SK-N-SH treated with all-trans-retinoic acid at 6 μM for 48 hours (cell line): ENCODE measurements at regions not wholly inside any gene's neighbourhood (a gene's known extent, or its start where the extent isn't known, plus 50 kb on each side); places are given as distances from the start of the nearest gene placed in this dataset.

Experiments
- ARNTL ChIP-seq: fragments of 450-650 bp; formaldehyde crosslinking; IDR thresholded peaks from 2 replicates; pipeline ENCODE4 v1.5.0; 2020; ENCODE audit warnings: low read depth, mild to moderate bottlenecking, moderate library complexity, borderline replicate concordance
- GLIS3 ChIP-seq: fragments of 250-450 bp; sonication (Bioruptor Pico); IDR thresholded peaks from 2 replicates; pipeline ENCODE4 v1.5.0; 2020; ENCODE audit warnings: mild to moderate bottlenecking, moderate library complexity
- OSR1 ChIP-seq: fragments of 250-450 bp; sonication (Bioruptor Pico); IDR thresholded peaks from 2 replicates; pipeline ENCODE4 v1.8.0; 2022; ENCODE audit warnings: moderate library complexity, mild to moderate bottlenecking, inconsistent platforms
- PPARA ChIP-seq: fragments of 250-450 bp; sonication (Bioruptor Pico); IDR thresholded peaks from 2 replicates; pipeline ENCODE4 v1.5.0; 2020; ENCODE audit warnings: mild to moderate bottlenecking, borderline replicate concordance
- RARB ChIP-seq: fragments of 250-450 bp; sonication (Bioruptor Pico); IDR thresholded peaks from 2 replicates; pipeline ENCODE4 v1.8.0; 2021; ENCODE audit warnings: mild to moderate bottlenecking, moderate library complexity
- SNAI2 ChIP-seq: fragments of 250-450 bp; sonication (Bioruptor Pico); IDR thresholded peaks from 2 replicates; pipeline ENCODE4 v1.5.0; 2020; ENCODE audit warnings: mild to moderate bottlenecking, moderate library complexity
- TOX ChIP-seq: fragments of 250-450 bp; sonication (Bioruptor Pico); IDR thresholded peaks from 2 replicates; pipeline ENCODE4 v1.8.0; 2021; ENCODE audit warnings: mild to moderate bottlenecking, moderate library complexity, borderline replicate concordance
- ZFP3 ChIP-seq: fragments of 250-450 bp; sonication (Bioruptor Pico); IDR thresholded peaks from 2 replicates; pipeline ENCODE4 v1.5.0; 2020; ENCODE audit warnings: mild to moderate bottlenecking, moderate library complexity
- ZFP30 ChIP-seq: fragments of 450-650 bp; formaldehyde crosslinking; IDR thresholded peaks from 2 replicates; pipeline ENCODE4 v1.5.0; 2022; ENCODE audit warnings: mild to moderate bottlenecking, moderate library complexity
- ZNF565 ChIP-seq: fragments of 450-650 bp; formaldehyde crosslinking; conservative IDR thresholded peaks from 2 replicates; pipeline ENCODE4 v1.5.0; 2020; ENCODE audit warnings: low read depth, mild to moderate bottlenecking, moderate library complexity
- ZNF8 ChIP-seq: fragments of 450-650 bp; formaldehyde crosslinking; IDR thresholded peaks from 2 replicates; pipeline ENCODE4 v1.5.0; 2020; ENCODE audit warnings: mild to moderate bottlenecking, moderate library complexity
- TF ChIP-seq, protein P1 (sequence below): fragments of 250-450 bp; sonication (Bioruptor Pico); IDR thresholded peaks from 2 replicates; pipeline ENCODE4 v1.8.0; 2020; ENCODE audit warnings: mild to moderate bottlenecking, moderate library complexity, borderline replicate concordance
- TF ChIP-seq, protein P2 (sequence below): fragments of 250-450 bp; sonication (Bioruptor Pico); IDR thresholded peaks from 2 replicates; pipeline ENCODE4 v1.5.1; 2021; ENCODE audit warnings: mild to moderate bottlenecking, moderate library complexity
- TF ChIP-seq, protein P3 (sequence below): fragments of 250-450 bp; sonication (Bioruptor Pico); IDR thresholded peaks from 2 replicates; pipeline ENCODE4 v1.8.0; 2021; ENCODE audit warnings: low read depth, mild to moderate bottlenecking, moderate library complexity, borderline replicate concordance

DNA sequence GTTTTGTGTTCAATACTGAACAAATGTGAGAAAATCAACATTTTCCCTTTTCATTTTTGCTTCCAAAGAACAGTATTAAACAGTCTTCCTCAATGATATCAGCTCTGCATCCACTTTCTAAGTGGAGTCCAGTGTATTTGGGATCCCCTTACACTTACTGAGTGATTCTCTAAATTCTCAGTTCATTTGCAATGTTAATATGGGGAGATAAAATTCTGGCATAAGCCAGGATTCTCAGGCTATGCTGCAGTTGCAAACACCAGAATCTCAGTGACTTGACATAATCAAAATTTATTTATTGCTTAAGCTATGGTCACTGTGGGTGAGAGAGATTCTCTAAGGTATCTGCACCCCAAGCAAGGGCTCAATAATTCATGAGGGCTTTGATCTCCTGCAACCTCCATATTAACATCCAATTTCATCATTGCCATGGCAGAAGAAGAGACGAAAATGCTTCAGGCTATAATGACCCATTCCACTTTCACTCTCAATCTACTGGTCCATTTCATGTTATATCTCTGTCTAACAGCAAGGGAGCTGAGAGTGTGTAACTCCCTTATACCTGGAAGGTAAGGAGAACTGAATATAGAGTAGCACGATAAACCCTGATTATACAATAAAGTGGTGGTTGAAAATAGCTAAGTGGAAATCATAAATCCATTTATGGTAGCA, 64.1 kb upstream of the CARD18 start:
- no peak for TF ChIP-seq ZFP3 (CRISPR knock-in tag)
- no peak for TF ChIP-seq ZFP30 (CRISPR knock-in tag)
- no peak for TF ChIP-seq SNAI2
- TF ChIP-seq ARNTL (CRISPR knock-in tag), result no peak
- TF ChIP-seq, protein P1, sequence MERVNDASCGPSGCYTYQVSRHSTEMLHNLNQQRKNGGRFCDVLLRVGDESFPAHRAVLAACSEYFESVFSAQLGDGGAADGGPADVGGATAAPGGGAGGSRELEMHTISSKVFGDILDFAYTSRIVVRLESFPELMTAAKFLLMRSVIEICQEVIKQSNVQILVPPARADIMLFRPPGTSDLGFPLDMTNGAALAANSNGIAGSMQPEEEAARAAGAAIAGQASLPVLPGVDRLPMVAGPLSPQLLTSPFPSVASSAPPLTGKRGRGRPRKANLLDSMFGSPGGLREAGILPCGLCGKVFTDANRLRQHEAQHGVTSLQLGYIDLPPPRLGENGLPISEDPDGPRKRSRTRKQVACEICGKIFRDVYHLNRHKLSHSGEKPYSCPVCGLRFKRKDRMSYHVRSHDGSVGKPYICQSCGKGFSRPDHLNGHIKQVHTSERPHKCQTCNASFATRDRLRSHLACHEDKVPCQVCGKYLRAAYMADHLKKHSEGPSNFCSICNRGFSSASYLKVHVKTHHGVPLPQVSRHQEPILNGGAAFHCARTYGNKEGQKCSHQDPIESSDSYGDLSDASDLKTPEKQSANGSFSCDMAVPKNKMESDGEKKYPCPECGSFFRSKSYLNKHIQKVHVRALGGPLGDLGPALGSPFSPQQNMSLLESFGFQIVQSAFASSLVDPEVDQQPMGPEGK (CRISPR knock-in tag), result no peak
- TF ChIP-seq GLIS3 (CRISPR knock-in tag), result no peak
- TF ChIP-seq RARB (CRISPR knock-in tag), result no peak
- no peak for TF ChIP-seq OSR1 (CRISPR knock-in tag)
- no peak for TF ChIP-seq TOX (CRISPR knock-in tag)
- TF ChIP-seq, protein P2, sequence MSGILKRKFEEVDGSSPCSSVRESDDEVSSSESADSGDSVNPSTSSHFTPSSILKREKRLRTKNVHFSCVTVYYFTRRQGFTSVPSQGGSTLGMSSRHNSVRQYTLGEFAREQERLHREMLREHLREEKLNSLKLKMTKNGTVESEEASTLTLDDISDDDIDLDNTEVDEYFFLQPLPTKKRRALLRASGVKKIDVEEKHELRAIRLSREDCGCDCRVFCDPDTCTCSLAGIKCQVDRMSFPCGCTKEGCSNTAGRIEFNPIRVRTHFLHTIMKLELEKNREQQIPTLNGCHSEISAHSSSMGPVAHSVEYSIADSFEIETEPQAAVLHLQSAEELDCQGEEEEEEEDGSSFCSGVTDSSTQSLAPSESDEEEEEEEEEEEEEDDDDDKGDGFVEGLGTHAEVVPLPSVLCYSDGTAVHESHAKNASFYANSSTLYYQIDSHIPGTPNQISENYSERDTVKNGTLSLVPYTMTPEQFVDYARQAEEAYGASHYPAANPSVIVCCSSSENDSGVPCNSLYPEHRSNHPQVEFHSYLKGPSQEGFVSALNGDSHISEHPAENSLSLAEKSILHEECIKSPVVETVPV, result no peak
- no peak for TF ChIP-seq ZNF565 (CRISPR knock-in tag)
- no peak for TF ChIP-seq PPARA (CRISPR knock-in tag)
- TF ChIP-seq, protein P3, sequence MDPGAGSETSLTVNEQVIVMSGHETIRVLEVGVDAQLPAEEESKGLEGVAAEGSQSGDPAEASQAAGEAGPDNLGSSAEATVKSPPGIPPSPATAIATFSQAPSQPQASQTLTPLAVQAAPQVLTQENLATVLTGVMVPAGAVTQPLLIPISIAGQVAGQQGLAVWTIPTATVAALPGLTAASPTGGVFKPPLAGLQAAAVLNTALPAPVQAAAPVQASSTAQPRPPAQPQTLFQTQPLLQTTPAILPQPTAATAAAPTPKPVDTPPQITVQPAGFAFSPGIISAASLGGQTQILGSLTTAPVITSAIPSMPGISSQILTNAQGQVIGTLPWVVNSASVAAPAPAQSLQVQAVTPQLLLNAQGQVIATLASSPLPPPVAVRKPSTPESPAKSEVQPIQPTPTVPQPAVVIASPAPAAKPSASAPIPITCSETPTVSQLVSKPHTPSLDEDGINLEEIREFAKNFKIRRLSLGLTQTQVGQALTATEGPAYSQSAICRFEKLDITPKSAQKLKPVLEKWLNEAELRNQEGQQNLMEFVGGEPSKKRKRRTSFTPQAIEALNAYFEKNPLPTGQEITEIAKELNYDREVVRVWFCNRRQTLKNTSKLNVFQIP, result no peak
- TF ChIP-seq ZNF8 (CRISPR knock-in tag), result no peak
